PC-9 (cell line): ENCODE measurements at regions not wholly inside any gene's neighbourhood (a gene's known extent, or its start where the extent isn't known, plus 50 kb on each side); places are given as distances from the start of the nearest gene placed in this dataset.

Experiments
- BruUV-seq: library from RNA; stranded (reverse); fragments of 400-500 nt; replicated peaks from 2 replicates; lab custom pipeline; 2021; lab: Mats Ljungman, UMichigan
- CTCF ChIA-PET: fragments of 300-600 bp; sonication (Branson Sonifier 250); formaldehyde crosslinking; loops from one replicate; lab custom pipeline; 2022; ENCODE audit warnings: antibody characterized with exemption; lab: Charles Lee
- POLR2A ChIA-PET: fragments of 300-600 bp; sonication (Branson Sonifier 250); formaldehyde crosslinking; loops from one replicate; lab custom pipeline; 2022; ENCODE audit warnings: antibody characterized with exemption; ENCODE audit not compliant: unreplicated experiment; lab: Charles Lee
- DNase-seq, 2 experiments: peaks; one replicate each; pipeline versions ENCODE4 v3.0.0 to v3.0.0-alpha.2; 2015 to 2022; ENCODE audit warnings: mixed read lengths in 1 of 2
- H2AFZ ChIP-seq: fragments of 200-600 bp; sonication (generic); 2 replicates; pipeline ENCODE4 v1.8.1; 2017; ENCODE audit warnings: antibody characterized with exemption
- H3F3A ChIP-seq: fragments of 200-600 bp; sonication (generic); 2 replicates; pipeline ENCODE4 v1.8.1; 2017; ENCODE audit warnings: antibody characterized with exemption, mild to moderate bottlenecking, low read depth; ENCODE audit not compliant: insufficient read depth
- H3K27ac ChIP-seq: fragments of 200-600 bp; sonication (generic); 2 replicates; pipeline ENCODE4 v1.6.1; 2016; ENCODE audit warnings: mixed run types
- H3K27me3 ChIP-seq: fragments of 200-600 bp; sonication (generic); 2 replicates; pipeline ENCODE4 v1.6.1; 2016; ENCODE audit warnings: low read depth, mixed run types; ENCODE audit not compliant: insufficient read depth
- H3K36me3 ChIP-seq: fragments of 200-600 bp; sonication (generic); 2 replicates; pipeline ENCODE4 v1.6.1; 2016; ENCODE audit warnings: low read depth, mixed run types
- H3K4me1 ChIP-seq: fragments of 200-600 bp; sonication (generic); replicated peaks from 2 replicates; pipeline ENCODE4 v1.6.1; 2016; ENCODE audit warnings: mixed run types; ENCODE audit not compliant: insufficient read depth
- H3K4me2 ChIP-seq: fragments of 200-600 bp; sonication (generic); 2 replicates; pipeline ENCODE4 v1.6.1; 2017; ENCODE audit warnings: mixed run types
- H3K4me3 ChIP-seq: fragments of 200-600 bp; sonication (generic); 2 replicates; pipeline ENCODE4 v1.6.1; 2016; ENCODE audit warnings: mixed run types
- H3K79me2 ChIP-seq: fragments of 200-600 bp; sonication (generic); 2 replicates; pipeline ENCODE4 v1.6.1; 2017; ENCODE audit warnings: low read depth, mixed run types
- H3K9me2 ChIP-seq: fragments of 200-600 bp; sonication (generic); 2 replicates; pipeline ENCODE4 v1.8.1; 2017; ENCODE audit warnings: mild to moderate bottlenecking; ENCODE audit not compliant: insufficient read depth
- H3K9me3 ChIP-seq: fragments of 200-600 bp; sonication (generic); 2 replicates; pipeline ENCODE4 v1.8.1; 2016; ENCODE audit warnings: low read depth; ENCODE audit not compliant: insufficient read depth
- H4K20me1 ChIP-seq: fragments of 200-600 bp; sonication (generic); 2 replicates; pipeline ENCODE4 v1.8.1; 2017; ENCODE audit not compliant: insufficient read depth
- CTCF ChIP-seq: fragments of 200-600 bp; sonication (generic); conservative IDR thresholded peaks from 2 replicates; pipeline ENCODE4 v1.6.1; 2017; ENCODE audit warnings: mixed run types, antibody characterized with exemption, mild to moderate bottlenecking, moderate library complexity
- EZH2 ChIP-seq: fragments of 200-600 bp; sonication (generic); IDR thresholded peaks from 2 replicates; pipeline ENCODE4 v1.8.0; 2017; ENCODE audit warnings: antibody characterized with exemption, low read depth
- intact Hi-C: fragments of 100-400 bp; cut with micrococcal nuclease; formaldehyde crosslinking; loops from one replicate; pipeline ENCODE4 v1.10.0; 2022; ENCODE audit not compliant: unreplicated experiment

GRCh38 chr5:29042152-29042551 lies 2003.8 kb upstream of the CDH9 start:
- H3K27me3 ChIP-seq: no peaks in the 10 kb centered on the region
- no peak overlapping the region for H3K4me3 ChIP-seq
- H4K20me1 ChIP-seq: no peaks in the 10 kb centered on the region
- H3K4me1 ChIP-seq: no peaks in the 10 kb centered on the region
- H2AFZ ChIP-seq: no peak overlapping the region
- intact Hi-C loops: no loop called here
- no peak overlapping the region for H3K4me2 ChIP-seq
- BruUV-seq: no TSS peak
- POLR2A ChIA-PET: no interaction called here
- H3K9me2 ChIP-seq: no peaks in the 10 kb centered on the region
- H3K9me3 ChIP-seq: no peaks in the 10 kb centered on the region
- no peaks in the 10 kb centered on the region for H3K36me3 ChIP-seq
- no peak overlapping the region for H3K27ac ChIP-seq
- no peaks in the 10 kb centered on the region for H3K79me2 ChIP-seq
- DNase-seq: no peak
- H3F3A ChIP-seq: no peaks in the 10 kb centered on the region
- CTCF ChIA-PET: no interaction called here
- no peak for TF ChIP-seq EZH2
- no peak for TF ChIP-seq CTCF

- no peaks in the 10 kb centered on the region for H4K20me1 ChIP-seq
- intact Hi-C loops: no loop called here
- no peak overlapping the region for H3K4me3 ChIP-seq
- H3K36me3 ChIP-seq: no peaks in the 10 kb centered on the region
- no peaks in the 10 kb centered on the region for H3K79me2 ChIP-seq
- no peak overlapping the region for H2AFZ ChIP-seq
- CTCF ChIA-PET: no interaction called here
- no TSS peak for BruUV-seq
- H3K4me2 ChIP-seq: no peak overlapping the region
- H3K27me3 ChIP-seq: no peaks in the 10 kb centered on the region
- no peak for TF ChIP-seq CTCF
- TF ChIP-seq EZH2: no peak
- POLR2A ChIA-PET: no interaction called here
- no peak overlapping the region for H3K27ac ChIP-seq
- H3F3A ChIP-seq: no peaks in the 10 kb centered on the region
- no peak for DNase-seq
- no peaks in the 10 kb centered on the region for H3K9me2 ChIP-seq
- H3K9me3 ChIP-seq: no peaks in the 10 kb centered on the region
- H3K4me1 ChIP-seq: no peaks in the 10 kb centered on the region
Measured at GRCh38 chr5:29040404-29040803, 2002.0 kb upstream of the CDH9 start.

- Histone ChIP-seq H3K36me3 (no peaks in the 10 kb centered on the region), H3K79me2 (no peaks in the 10 kb centered on the region), H3K27ac (no peak overlapping the region), H2AFZ (no peak overlapping the region), H3K4me3 (no peak overlapping the region), H3K9me3 (no peaks in the 10 kb centered on the region), H3F3A (no peaks in the 10 kb centered on the region), H3K4me2 (no peak overlapping the region), H3K4me1 (no peaks in the 10 kb centered on the region), H4K20me1 (no peaks in the 10 kb centered on the region), H3K9me2 (no peaks in the 10 kb centered on the region), H3K27me3 (no peaks in the 10 kb centered on the region)
- DNase-seq: no peak
- no TSS peak for BruUV-seq
- intact Hi-C loops: no loop called here
- no peak for TF ChIP-seq EZH2
- TF ChIP-seq CTCF: no peak
- ChIA-PET POLR2A (no interaction called here), CTCF (no interaction called here)
Measured at GRCh38 chr5:29039994-29040393, 2001.6 kb upstream of the CDH9 start.
